ENCODE measurements at regions not wholly inside any gene's neighbourhood (a gene's known extent, or its start where the extent isn't known, plus 50 kb on each side); places are given as distances from the start of the nearest gene placed in this dataset.

GRCh38 chr16:52832771-52833170 is 219.9 kb downstream of the CHD9NB start:
- no peaks in the 10 kb centered on the region for H3K36me3 ChIP-seq
- no peak for DNase-seq
- H3K4me3 ChIP-seq (ENCODE audit: low read depth, low read length) = no peak overlapping the region
- no peak overlapping the region for H3K27ac ChIP-seq
- no peaks in the 10 kb centered on the region for H3K27me3 ChIP-seq (ENCODE audit: insufficient read depth, low read depth, severe bottlenecking)
- no peaks in the 10 kb centered on the region for H3K9me3 ChIP-seq (ENCODE audit: severe bottlenecking)
- TF ChIP-seq CTCF (IDR thresholded peaks at IDR 0.05; ENCODE audit: low read depth, low read length) = no peak

- Histone ChIP-seq H3K4me3 (ENCODE audit: low read depth, low read length) (no peak overlapping the region), H3K9me3 (ENCODE audit: severe bottlenecking) (no peaks in the 10 kb centered on the region), H3K36me3 (no peaks in the 10 kb centered on the region), H3K27me3 (ENCODE audit: insufficient read depth, low read depth, severe bottlenecking) (no peaks in the 10 kb centered on the region), H3K27ac (no peak overlapping the region)
- no peak for DNase-seq
- TF ChIP-seq CTCF (IDR thresholded peaks at IDR 0.05; ENCODE audit: low read depth, low read length) = no peak
These were observed 225.2 kb downstream of the CHD9NB start for GRCh38 chr16:52827456-52827855.

- Histone ChIP-seq H3K4me3 (ENCODE audit: low read depth, low read length) (no peak overlapping the region), H3K27ac (no peak overlapping the region), H3K27me3 (ENCODE audit: insufficient read depth, low read depth, severe bottlenecking) (no peaks in the 10 kb centered on the region), H3K9me3 (ENCODE audit: severe bottlenecking) (no peaks in the 10 kb centered on the region), H3K36me3 (no peaks in the 10 kb centered on the region)
- DNase-seq = no peak
- TF ChIP-seq CTCF (IDR thresholded peaks at IDR 0.05; ENCODE audit: low read depth, low read length) = no peak
These were observed 226.8 kb downstream of the CHD9NB start for GRCh38 chr16:52825892-52826291.

GRCh38 chr16:52819808-52820207 is 232.9 kb downstream of the CHD9NB start:
- no peak overlapping the region for H3K4me3 ChIP-seq (ENCODE audit: low read depth, low read length)
- DNase-seq = no peak
- no peak overlapping the region for H3K27ac ChIP-seq
- TF ChIP-seq CTCF (IDR thresholded peaks at IDR 0.05; ENCODE audit: low read depth, low read length) = no peak
- H3K9me3 ChIP-seq (ENCODE audit: severe bottlenecking) = no peaks in the 10 kb centered on the region
- H3K36me3 ChIP-seq = no peaks in the 10 kb centered on the region
- no peaks in the 10 kb centered on the region for H3K27me3 ChIP-seq (ENCODE audit: insufficient read depth, low read depth, severe bottlenecking)

- H3K4me3 ChIP-seq (ENCODE audit: low read depth, low read length) = no peak overlapping the region
- no peak for DNase-seq
- TF ChIP-seq CTCF (IDR thresholded peaks at IDR 0.05; ENCODE audit: low read depth, low read length) = no peak
- no peaks in the 10 kb centered on the region for H3K27me3 ChIP-seq (ENCODE audit: insufficient read depth, low read depth, severe bottlenecking)
- H3K9me3 ChIP-seq (ENCODE audit: severe bottlenecking) = no peaks in the 10 kb centered on the region
- H3K27ac ChIP-seq = no peak overlapping the region
- no peaks in the 10 kb centered on the region for H3K36me3 ChIP-seq
These were observed 233.3 kb downstream of the CHD9NB start for GRCh38 chr16:52819405-52819804.

- no peak for TF ChIP-seq CTCF (IDR thresholded peaks at IDR 0.05; ENCODE audit: low read depth, low read length)
- no peak for DNase-seq
- no peaks in the 10 kb centered on the region for H3K9me3 ChIP-seq (ENCODE audit: severe bottlenecking)
These were observed 235.0 kb downstream of the CHD9NB start for GRCh38 chr16:52817696-52818095.

More at GRCh38 chr16:52817696-52818095, 235.0 kb downstream of the CHD9NB start:
- H3K36me3 ChIP-seq = no peaks in the 10 kb centered on the region
- H3K27me3 ChIP-seq (ENCODE audit: insufficient read depth, low read depth, severe bottlenecking) = no peaks in the 10 kb centered on the region
- H3K4me3 ChIP-seq (ENCODE audit: low read depth, low read length) = no peak overlapping the region
- H3K27ac ChIP-seq = no peak overlapping the region

Measured in WERI-Rb-1 (cell line).